ENCODE measurements at regions not wholly inside any gene's neighbourhood (a gene's known extent, or its start where the extent isn't known, plus 50 kb on each side); places are given as distances from the start of the nearest gene placed in this dataset.

- peaks cover 0 to 84% of the 10 kb centered on the region in 2 experiments; a peak in 1 of 4 replicates for H3K4me1 ChIP-seq (ENCODE audit: control insufficient read depth in 1 of 2, insufficient read depth in 2 of 2, low read depth in 1 of 2, low read length in 1 of 2)
- POLR2A ChIA-PET: no interaction called here
- 86% methylated on average over 13 of the region's 13 CpGs for WGBS (ENCODE audit: low lambda C conversion rate)
- no peak overlapping the region for H2AFZ ChIP-seq (ENCODE audit: low read depth)
- H3F3A ChIP-seq (replicated peaks; ENCODE audit: insufficient read depth): no peaks in the 10 kb centered on the region
- no peak overlapping the region for H3K4me2 ChIP-seq
- no peaks in the 10 kb centered on the region for H3K9me3 ChIP-seq
- no peaks in the 10 kb centered on the region for H3K36me3 ChIP-seq (replicated peaks in 1 of 2; ENCODE audit: control insufficient read depth in 1 of 2, insufficient read depth in 2 of 2, low read length in 1 of 2)
- TF ChIP-seq NRF1 (IDR thresholded peaks at IDR 0.05; ENCODE audit: low read depth, low read length) (no peak), TAF1 (IDR thresholded peaks at IDR 0.05; ENCODE audit: borderline replicate concordance, low read depth, low read length) (no peak), USF2 (IDR thresholded peaks at IDR 0.05; ENCODE audit: borderline replicate concordance, low read depth, low read length) (no peak), ELF1 (IDR thresholded peaks at IDR 0.05) (no peak), GABPA (IDR thresholded peaks at IDR 0.05; ENCODE audit: low read depth) (no peak), RCOR1 (IDR thresholded peaks at IDR 0.05; ENCODE audit: low read length) (no peak), TCF12 (IDR thresholded peaks at IDR 0.05) (no peak), SIN3A (IDR thresholded peaks at IDR 0.05; ENCODE audit: borderline replicate concordance, low read depth, low read length) (no peak), RFX5 (IDR thresholded peaks at IDR 0.05; ENCODE audit: low read length) (no peak), REST (IDR thresholded peaks at IDR 0.05; ENCODE audit: low read depth, low read length) (no peak), RAD21 (IDR thresholded peaks at IDR 0.05; ENCODE audit: low read length) (no peak), MEF2A (IDR thresholded peaks at IDR 0.05; ENCODE audit: borderline replicate concordance, low read depth) (no peak), CTCF (IDR thresholded peaks at IDR 0.05) (no peak), USF1 (IDR thresholded peaks at IDR 0.05; ENCODE audit: borderline replicate concordance, low read depth) (no peak), FOSL2 (IDR thresholded peaks at IDR 0.05; ENCODE audit: borderline replicate concordance, low read depth) (no peak), NFIC (IDR thresholded peaks at IDR 0.05; ENCODE audit: borderline replicate concordance) (no peak), SMC3 (IDR thresholded peaks at IDR 0.05; ENCODE audit: low read depth, low read length) (no peak)
- no peaks in the 10 kb centered on the region for H3K27me3 ChIP-seq (ENCODE audit: insufficient read depth)
- no peak overlapping the region for H3K9ac ChIP-seq
- H3K9me2 ChIP-seq: no peaks in the 10 kb centered on the region
- CTCF ChIA-PET: no interaction called here
- H3K27ac ChIP-seq (ENCODE audit: low read depth in 2 of 2, low read length in 1 of 2): peak overlapping the region in 1 of 2 experiments; percentile 84; a peak in 2 of 4 replicates
- no peaks in the 10 kb centered on the region for H3K79me2 ChIP-seq (ENCODE audit: insufficient read depth)
- no peak for DNase-seq
- H4K20me1 ChIP-seq (ENCODE audit: insufficient read depth): no peaks in the 10 kb centered on the region
- no peak overlapping the region for H3K4me3 ChIP-seq (ENCODE audit: low read depth in 2 of 2, low read length in 1 of 2)
These were observed 64.0 kb downstream of the SIK1 start for GRCh38 chr21:43362915-43363314.

Measured in SK-N-SH (cell line).